HEK293 (cell line): ENCODE measurements at regions not wholly inside any gene's neighbourhood (a gene's known extent, or its start where the extent isn't known, plus 50 kb on each side); places are given as distances from the start of the nearest gene placed in this dataset.

ENCODE experiments used
- CTCF ChIP-seq: fragments of 450-650 bp; formaldehyde crosslinking; IDR thresholded peaks from 2 replicates; pipeline ENCODE4 v1.5.1; 2016; ENCODE audit warnings: missing biosample characterization, missing genetic modification characterization
- SP7 ChIP-seq: fragments of 450-650 bp; formaldehyde crosslinking; IDR thresholded peaks from 2 replicates; pipeline ENCODE4 v1.5.1; 2016; ENCODE audit warnings: missing biosample characterization, missing genetic modification characterization
- ZNF133 ChIP-seq: fragments of 450-650 bp; formaldehyde crosslinking; IDR thresholded peaks from 2 replicates; pipeline ENCODE4 v1.5.1; 2016; ENCODE audit warnings: missing biosample characterization, missing genetic modification characterization
- ZNF623 ChIP-seq: fragments of 450-650 bp; formaldehyde crosslinking; IDR thresholded peaks from 2 replicates; pipeline ENCODE4 v1.5.1; 2016; ENCODE audit warnings: missing biosample characterization, missing genetic modification characterization
- ZNF830 ChIP-seq: fragments of 450-650 bp; IDR thresholded peaks from 2 replicates; pipeline ENCODE4 v1.5.0; 2018; ENCODE audit warnings: missing biosample characterization, missing genetic modification characterization, low read depth, mild to moderate bottlenecking, moderate library complexity
- TF ChIP-seq, protein P1 (sequence below): fragments of 450-650 bp; IDR thresholded peaks from 2 replicates; pipeline ENCODE4 v1.5.1; 2018; ENCODE audit warnings: missing biosample characterization, mild to moderate bottlenecking, missing genetic modification characterization
- TF ChIP-seq, protein P2 (sequence below): fragments of 450-650 bp; formaldehyde crosslinking; IDR thresholded peaks from 2 replicates; pipeline ENCODE4 v1.5.1; 2016; ENCODE audit warnings: missing biosample characterization, missing genetic modification characterization

- no peak for TF ChIP-seq ZNF623 (tag by site-specific recombination)
- TF ChIP-seq, protein P1, sequence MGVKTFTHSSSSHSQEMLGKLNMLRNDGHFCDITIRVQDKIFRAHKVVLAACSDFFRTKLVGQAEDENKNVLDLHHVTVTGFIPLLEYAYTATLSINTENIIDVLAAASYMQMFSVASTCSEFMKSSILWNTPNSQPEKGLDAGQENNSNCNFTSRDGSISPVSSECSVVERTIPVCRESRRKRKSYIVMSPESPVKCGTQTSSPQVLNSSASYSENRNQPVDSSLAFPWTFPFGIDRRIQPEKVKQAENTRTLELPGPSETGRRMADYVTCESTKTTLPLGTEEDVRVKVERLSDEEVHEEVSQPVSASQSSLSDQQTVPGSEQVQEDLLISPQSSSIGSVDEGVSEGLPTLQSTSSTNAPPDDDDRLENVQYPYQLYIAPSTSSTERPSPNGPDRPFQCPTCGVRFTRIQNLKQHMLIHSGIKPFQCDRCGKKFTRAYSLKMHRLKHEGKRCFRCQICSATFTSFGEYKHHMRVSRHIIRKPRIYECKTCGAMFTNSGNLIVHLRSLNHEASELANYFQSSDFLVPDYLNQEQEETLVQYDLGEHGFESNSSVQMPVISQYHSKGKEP (tag by site-specific recombination), result no peak
- TF ChIP-seq CTCF (tag by site-specific recombination), result no peak
- no peak for TF ChIP-seq SP7 (tag by site-specific recombination)
- no peak for TF ChIP-seq ZNF133 (tag by site-specific recombination)
- TF ChIP-seq, protein P2, sequence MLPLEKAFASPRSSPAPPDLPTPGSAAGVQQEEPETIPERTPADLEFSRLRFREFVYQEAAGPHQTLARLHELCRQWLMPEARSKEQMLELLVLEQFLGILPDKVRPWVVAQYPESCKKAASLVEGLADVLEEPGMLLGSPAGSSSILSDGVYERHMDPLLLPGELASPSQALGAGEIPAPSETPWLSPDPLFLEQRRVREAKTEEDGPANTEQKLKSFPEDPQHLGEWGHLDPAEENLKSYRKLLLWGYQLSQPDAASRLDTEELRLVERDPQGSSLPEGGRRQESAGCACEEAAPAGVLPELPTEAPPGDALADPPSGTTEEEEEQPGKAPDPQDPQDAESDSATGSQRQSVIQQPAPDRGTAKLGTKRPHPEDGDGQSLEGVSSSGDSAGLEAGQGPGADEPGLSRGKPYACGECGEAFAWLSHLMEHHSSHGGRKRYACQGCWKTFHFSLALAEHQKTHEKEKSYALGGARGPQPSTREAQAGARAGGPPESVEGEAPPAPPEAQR (tag by site-specific recombination), result no peak
- no peak for TF ChIP-seq ZNF830
Measured at GRCh38 chr12:91703491-91704283, 442.0 kb downstream of the BTG1 start.
